Occipital lobe (tissue), 1 donor: ENCODE measurements at regions not wholly inside any gene's neighbourhood (a gene's known extent, or its start where the extent isn't known, plus 50 kb on each side); places are given as distances from the start of the nearest gene placed in this dataset.

Experiments
- DNase-seq: peaks from one replicate; lab custom pipeline; 2025; lab: John Stamatoyannopoulos, UW

GRCh38 chr12:29032446-29032845 lies 116.6 kb upstream of the FAR2 start:
- no peak for DNase-seq

GRCh38 chr12:29033519-29033918 lies 115.6 kb upstream of the FAR2 start:
- DNase-seq = no peak

- DNase-seq = no peak
Measured at GRCh38 chr12:29035112-29035511, 114.0 kb upstream of the FAR2 start.

- DNase-seq = no peak
Measured at GRCh38 chr12:29039013-29039412, 110.1 kb upstream of the FAR2 start.

- DNase-seq = no peak
Measured at GRCh38 chr12:29041621-29042020, 107.5 kb upstream of the FAR2 start.

GRCh38 chr12:29043069-29043468 lies 106.0 kb upstream of the FAR2 start:
- DNase-seq = no peak

GRCh38 chr12:29044799-29045198 lies 104.3 kb upstream of the FAR2 start:
- DNase-seq = no peak

GRCh38 chr12:29048787-29049186 lies 100.3 kb upstream of the FAR2 start:
- DNase-seq = no peak

- no peak for DNase-seq
Measured at GRCh38 chr12:29050503-29050902, 98.6 kb upstream of the FAR2 start.

- DNase-seq = no peak
Measured at GRCh38 chr12:29051221-29051620, 97.9 kb upstream of the FAR2 start.

- no peak for DNase-seq
Measured at GRCh38 chr12:29053567-29053966, 95.5 kb upstream of the FAR2 start.

GRCh38 chr12:29054858-29055663 lies 94.0 kb upstream of the FAR2 start:
- DNase-seq = no peak

- DNase-seq = peak; percentile 64
Measured at GRCh38 chr12:29066011-29066588, 83.0 kb upstream of the FAR2 start.

GRCh38 chr12:29067430-29067829 lies 81.6 kb upstream of the FAR2 start:
- DNase-seq = no peak

- no peak for DNase-seq
Measured at GRCh38 chr12:29070309-29070708, 78.8 kb upstream of the FAR2 start.

GRCh38 chr12:29071099-29071498 lies 78.0 kb upstream of the FAR2 start:
- no peak for DNase-seq

GRCh38 chr12:29072631-29073030 lies 76.4 kb upstream of the FAR2 start:
- DNase-seq = no peak

- DNase-seq = no peak
Measured at GRCh38 chr12:29073631-29074239, 75.3 kb upstream of the FAR2 start.

GRCh38 chr12:29081101-29081500 lies 68.0 kb upstream of the FAR2 start:
- no peak for DNase-seq

- DNase-seq = no peak
Measured at GRCh38 chr12:29082522-29082921, 66.6 kb upstream of the FAR2 start.

- DNase-seq = no peak
Measured at GRCh38 chr12:29086325-29087271, 62.5 kb upstream of the FAR2 start.
